GM19099 (cell line): ENCODE measurements at regions not wholly inside any gene's neighbourhood (a gene's known extent, or its start where the extent isn't known, plus 50 kb on each side); places are given as distances from the start of the nearest gene placed in this dataset.

ENCODE experiments used
- POLR2A ChIP-seq: IDR thresholded peaks from 3 replicates; pipeline ENCODE4 v1.6.1; 2011; ENCODE audit warnings: low read depth; ENCODE audit not compliant: insufficient read length; ENCODE audit errors: extremely low read depth

DNA sequence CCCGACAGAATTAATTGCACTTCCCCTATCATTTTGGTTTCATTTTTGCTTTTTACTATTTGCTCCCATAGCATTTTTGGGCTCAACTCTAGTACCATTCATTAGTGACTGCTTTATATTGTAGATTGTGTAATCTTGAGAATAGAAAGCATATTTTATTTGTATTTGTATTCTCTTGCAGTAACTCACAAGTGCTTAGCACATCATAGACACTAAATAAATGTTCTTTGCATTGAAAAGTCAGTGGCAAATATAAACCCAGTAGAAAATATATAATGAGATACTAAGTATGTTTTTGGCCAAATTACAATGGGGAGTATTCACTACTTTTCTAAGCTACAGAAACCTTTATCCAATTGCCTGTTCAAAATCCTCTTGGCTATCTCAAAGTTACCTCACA lies 359.7 kb upstream of the CAMK1G start:
- no peak for TF ChIP-seq POLR2A

DNA sequence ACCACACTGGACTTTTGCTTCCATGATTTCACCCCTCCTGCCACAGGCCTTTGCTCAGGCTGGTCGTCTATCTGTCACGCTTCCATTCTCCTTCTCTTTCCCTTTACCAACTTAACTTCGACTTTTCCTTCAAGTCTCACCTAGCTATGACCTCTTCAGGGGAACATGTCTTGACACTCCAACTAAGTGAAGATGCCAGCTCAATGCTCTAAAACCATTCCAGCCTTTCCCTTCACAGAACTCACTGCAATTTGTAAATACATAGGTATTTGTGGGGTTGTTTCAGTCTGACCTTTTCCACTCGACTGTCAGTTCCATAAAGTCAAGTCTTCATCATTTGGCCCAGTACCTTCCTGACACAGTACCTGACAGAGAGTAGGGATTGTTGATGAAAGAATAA lies 358.6 kb upstream of the CAMK1G start:
- TF ChIP-seq POLR2A, result no peak

DNA sequence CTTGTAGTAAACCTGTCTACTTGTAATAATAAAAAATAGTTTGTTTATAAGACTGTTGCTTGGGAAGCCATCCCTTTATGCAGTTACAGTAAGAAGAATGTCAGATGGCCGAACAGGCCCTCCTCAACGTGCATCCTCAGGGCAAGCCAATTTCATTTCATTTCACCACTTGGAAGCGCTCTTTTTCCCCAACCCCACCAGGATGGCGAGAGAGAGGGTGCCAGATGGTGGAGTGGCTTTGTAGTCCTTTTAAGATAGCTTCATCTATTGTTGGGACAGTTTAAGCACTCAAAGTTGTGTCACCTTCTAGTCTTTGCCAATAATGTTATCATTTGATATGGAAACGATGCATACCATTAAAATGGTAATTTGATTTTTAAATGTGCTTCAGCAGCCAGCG lies 356.3 kb upstream of the CAMK1G start:
- TF ChIP-seq POLR2A, result no peak

DNA sequence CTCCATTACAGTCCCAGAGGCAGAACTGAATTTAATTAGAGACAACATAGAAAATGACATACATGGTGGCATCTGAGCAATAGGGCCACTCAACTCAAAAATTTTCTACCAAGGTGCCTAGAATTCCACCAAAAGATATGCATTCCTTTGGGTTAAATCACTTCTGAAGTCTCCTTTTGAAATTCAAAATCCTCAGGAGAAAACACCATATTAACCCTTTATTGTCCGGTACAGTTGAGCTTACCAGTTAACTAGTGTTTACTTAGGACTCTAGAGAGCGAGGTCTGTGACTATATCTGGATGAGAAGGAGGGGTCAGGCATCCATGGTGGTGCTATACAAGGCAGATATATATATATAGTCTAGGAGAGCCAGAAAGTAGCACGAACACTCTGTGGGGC lies 355.6 kb upstream of the CAMK1G start:
- no peak for TF ChIP-seq POLR2A

DNA sequence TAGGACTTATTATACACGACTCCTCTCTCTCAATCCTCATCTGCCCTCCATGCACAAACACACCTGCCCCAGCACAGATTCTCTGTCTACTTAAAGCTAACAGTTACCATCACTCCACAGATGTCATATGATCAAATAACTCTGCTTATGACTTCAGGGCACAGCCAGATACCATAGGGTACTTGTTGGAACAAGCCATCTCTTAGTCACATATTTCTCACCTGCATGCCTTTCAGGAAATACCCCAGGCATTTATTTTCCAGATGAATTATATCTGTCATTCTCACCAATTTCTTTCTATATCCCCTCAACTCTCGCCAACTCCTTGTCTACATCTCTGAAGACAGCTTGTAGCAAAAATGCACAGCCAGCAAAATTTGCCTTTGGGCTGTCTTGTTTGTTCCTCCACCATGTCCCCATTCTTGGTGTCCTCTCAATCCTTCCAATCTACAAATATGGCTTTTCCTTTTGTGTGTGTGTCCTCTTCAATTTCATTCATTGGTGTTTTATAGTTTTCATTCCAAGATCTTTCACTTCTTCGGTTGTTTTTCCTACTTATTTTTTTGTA lies 353.9 kb upstream of the CAMK1G start:
- TF ChIP-seq POLR2A, result no peak

DNA sequence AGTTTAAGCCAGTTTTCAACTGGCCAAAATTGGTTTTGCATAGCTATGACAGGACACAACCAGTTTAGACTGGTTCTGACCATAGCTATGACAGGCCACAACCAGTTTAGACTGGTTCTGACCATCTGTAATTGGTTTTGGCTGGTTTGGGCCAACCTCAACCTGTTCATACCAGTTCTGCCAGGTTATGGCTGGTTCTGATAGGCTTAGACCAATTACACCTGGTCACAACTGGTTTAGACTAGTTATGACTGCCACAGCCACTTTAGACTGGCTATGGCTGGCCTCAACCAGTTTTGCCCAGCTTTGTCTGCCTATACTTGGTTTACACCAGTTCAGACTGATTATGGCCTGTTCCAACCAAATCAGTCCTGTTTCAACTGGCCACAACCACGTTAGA lies 353.2 kb upstream of the CAMK1G start:
- TF ChIP-seq POLR2A, result no peak

DNA sequence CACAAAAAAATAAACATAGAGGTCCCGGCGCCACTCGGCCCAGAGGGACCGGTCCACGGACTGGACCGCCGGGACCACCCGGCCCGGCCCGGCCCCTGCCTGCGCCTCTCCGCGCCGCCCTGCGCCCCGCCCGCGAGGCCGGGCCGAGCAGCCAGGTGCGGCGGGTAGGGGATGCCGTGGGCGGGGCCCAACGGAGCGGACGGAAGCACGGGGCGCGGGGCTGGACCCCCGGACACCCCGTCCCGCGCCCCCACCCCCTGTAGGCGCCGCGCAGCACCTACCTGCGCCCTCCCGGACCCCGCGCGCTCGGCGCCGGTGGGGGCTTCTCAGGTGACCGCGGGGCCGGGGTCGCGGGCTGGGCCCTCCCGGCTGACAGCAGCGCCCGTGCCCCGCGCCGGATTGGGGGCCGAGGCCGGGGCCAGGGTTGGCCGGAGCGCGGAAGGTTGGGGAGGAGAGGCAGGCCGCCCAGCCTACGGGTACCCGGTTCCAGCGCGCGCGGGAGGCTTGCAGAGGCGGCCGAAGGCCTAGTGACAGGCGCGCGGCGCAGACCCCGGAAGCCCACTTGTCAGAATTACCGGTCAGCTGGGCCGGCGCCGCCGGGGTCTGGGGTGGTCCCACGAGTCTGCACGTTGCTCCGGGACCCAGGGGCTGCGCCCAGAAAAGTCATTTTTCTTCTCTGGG lies 351.9 kb upstream of the CAMK1G start:
- TF ChIP-seq POLR2A, result no peak

DNA sequence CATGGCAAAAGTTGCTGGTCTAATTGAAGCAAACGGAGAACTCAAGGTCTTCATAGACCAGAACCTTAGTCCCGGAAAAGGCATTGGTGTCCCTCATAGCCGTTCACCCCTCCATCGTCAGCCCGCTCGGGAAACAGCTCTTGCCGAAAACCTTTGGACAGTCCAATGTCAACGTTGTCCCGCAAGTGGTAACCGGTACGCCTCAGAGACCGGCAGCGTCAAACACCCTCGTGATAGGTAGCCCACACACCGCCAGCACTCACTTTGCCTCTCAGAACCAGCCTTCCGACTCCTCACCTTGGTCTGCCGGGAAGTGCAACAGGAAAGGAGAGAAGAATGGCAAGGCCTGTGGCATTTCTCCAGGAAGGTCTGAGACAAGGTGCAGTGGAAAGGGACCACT lies 351.3 kb upstream of the CAMK1G start:
- TF ChIP-seq POLR2A, result no peak

DNA sequence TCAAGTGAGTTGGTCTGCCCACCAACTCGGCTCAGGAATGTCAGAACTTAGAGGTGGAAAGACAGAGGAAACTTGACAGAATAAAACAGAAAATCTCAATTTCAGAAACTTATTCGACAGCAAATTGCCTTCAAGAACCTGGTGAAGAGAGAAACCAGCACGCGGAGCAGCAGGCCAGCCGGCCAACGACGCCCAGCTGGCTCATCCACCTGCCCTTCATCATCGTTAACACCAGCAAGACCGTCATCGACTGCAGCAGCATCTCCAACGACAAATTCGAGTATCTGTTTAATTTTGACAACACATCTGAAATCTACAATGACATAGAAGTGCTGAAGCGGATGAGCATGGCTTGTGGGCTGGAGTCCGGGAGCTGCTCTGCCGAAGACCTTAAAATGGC lies 350.8 kb upstream of the CAMK1G start:
- TF ChIP-seq POLR2A, result no peak

DNA sequence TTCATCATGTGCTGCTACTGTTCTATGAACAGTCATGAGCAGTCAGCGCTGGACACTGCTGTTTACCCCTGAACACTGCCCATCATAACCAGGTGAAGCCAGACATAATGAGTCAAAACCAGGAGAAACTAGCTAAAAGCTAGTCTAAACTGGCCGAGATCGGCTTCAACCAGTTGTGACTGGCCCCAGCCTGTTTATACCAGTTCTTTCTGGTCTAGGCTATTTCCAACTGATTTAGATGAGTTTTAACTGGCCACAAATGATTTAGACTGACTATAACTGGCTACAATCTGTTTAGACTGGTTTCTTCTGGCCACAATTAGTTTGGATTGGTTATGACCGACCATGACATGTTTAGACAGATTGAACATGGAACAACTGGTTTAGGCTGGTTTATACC lies 348.3 kb upstream of the CAMK1G start:
- TF ChIP-seq POLR2A, result no peak

DNA sequence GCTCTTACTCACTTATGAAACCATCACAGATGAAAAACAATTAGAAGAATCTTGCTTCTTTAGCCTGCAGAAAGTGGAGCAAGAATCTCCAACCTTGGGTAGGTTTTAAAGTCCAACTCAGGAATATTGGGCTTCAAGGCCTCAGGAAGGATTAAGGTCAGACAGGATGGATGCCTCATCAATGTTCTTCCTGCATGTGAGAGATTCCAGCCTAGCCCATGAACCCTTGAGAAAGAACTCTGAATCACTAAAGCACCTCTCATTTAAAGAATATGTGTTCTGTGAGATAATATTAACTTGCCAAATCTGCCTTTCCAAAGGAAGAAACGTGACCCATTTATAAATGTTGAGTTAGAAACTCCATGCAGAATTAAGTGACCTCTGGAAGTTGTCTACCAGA lies 345.2 kb upstream of the CAMK1G start:
- no peak for TF ChIP-seq POLR2A

DNA sequence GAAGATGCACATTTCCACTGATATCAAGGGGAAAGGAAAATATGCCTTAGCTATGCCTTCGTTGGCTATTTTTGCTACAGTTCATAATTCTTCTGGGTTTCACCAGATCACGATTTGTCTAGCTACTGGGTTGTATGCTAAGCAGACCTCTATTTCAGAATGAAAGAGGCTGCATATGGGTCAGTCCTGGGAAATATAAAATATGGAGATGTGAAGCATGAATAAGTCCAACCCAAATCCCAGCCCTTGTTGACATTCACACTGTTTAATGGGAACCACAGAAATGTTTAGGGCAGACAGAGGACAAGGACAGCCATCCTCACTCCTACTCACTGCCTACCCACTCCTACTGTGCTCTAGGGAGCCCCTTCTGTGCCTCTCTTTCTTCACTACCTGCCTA lies 343.2 kb upstream of the CAMK1G start:
- no peak for TF ChIP-seq POLR2A

DNA sequence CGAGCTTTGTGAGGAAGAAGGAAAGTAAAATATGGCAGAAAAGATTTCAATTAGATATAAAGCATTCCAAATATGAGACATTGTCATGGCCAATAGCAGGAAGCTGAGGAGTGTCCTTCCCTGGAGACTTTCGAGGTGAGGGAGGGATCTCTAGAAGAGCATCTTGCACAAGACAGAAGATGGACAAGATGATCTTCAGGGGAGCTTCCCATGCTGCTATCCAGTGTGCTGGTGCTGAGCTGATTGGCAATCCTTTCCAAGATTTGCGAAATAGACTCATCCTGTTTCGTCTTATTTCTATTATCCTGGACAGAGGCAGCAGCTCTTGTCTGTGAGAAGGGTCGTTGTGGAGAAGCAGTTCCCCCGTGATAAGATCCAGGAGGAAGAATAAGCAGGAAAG lies 342.0 kb upstream of the CAMK1G start:
- no peak for TF ChIP-seq POLR2A

DNA sequence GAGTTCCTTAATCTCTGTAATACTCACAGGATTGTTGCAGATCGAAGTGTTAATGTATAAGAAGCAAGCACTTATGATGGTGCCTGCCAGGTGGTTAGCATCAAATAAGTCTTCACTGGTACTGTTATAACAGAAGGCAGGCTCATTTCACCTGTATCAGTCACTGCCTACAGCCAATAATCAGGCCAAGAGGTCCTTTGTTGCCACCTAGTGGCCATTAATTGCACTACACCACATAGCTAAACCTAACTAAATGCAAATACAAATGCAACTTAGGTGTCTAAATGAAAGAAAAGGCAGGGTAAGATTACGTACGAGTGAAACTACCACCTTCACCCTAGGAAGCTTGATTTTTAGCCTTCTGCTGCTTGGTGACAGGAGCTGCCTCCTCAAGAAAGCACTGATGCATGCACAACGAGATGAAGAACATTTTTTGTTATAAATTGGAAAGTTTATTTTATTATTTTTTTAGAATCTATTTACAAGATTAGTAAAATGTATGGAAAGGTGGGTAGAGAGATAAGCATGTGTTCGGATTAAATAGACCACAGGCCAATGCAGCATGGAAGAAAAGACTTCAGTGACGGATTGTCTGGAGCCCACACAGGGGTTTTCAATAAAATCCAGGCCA lies 334.8 kb upstream of the CAMK1G start:
- TF ChIP-seq POLR2A, result no peak

DNA sequence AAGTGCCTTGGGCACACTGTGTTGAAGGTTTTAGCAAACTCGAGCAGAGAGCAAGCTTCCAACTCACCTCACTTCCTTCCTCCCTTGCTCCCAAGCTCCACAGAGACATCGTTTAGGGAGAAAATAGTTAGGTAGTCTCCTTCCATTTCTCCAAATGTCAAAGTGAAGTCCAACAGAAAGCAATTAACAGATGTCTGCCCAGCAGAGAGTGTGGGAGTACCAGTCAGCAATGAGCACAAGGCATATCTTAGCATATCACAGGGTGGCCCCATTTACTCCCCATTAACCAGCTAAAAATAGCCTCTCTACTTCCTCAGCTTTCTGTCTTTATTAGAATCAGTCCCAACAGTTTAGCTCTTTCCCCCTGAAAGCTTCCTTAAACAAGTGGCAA lies 334.2 kb upstream of the CAMK1G start:
- no peak for TF ChIP-seq POLR2A

DNA sequence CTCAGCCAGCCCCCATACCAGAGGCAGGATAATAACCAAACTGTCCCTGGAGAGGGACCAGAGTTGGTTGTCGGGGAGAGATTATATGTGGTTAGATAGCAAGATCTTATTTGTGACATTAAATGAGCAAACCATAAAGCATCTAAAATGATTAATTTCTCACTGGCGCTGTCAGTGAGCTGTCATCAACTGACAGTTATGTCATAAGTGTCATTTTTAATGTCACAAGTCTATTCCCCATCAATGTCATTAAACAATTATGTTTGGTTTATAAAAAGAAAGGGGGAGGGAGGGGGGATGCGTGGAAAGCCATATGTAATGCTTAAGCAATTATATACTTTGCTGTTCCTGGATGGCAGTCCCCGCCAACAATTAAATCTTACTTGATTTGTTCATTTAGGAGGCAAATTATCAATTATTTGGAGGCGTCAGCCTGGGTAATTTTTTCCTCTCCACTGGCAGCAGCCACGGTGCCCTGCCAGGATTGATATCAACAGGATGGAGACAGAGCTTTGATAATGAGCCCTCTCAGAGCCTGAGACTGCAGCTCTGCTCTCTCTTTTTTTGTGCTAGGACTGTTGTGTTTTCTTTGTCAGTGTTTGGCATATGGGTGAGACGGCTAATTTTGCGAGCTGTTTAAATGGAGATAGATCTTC lies 333.6 kb upstream of the CAMK1G start:
- no peak for TF ChIP-seq POLR2A
